IMR-90 (cell line): ENCODE measurements at regions not wholly inside any gene's neighbourhood (a gene's known extent, or its start where the extent isn't known, plus 50 kb on each side); places are given as distances from the start of the nearest gene placed in this dataset.

Source experiments
- ATAC-seq: fragments of 200-7000 bp; cut with Tn5 transposase; 2 replicates; pipeline ENCODE4 v1.9.1; 2020; ENCODE audit warnings: low read depth, mild to moderate bottlenecking, moderate library complexity
- BruUV-seq: library from RNA; stranded (reverse); fragments of 400-500 nt; replicated peaks from 2 replicates; lab custom pipeline; 2021; lab: Mats Ljungman, UMichigan
- CTCF ChIA-PET: fragments of 300-600 bp; formaldehyde crosslinking; extraction: SDS; loops from one replicate; lab custom pipeline; 2021; ENCODE audit warnings: antibody characterized with exemption; lab: Yijun Ruan, JAX
- POLR2A ChIA-PET: fragments of 300-600 bp; sonication (Branson Sonifier 250); formaldehyde crosslinking; loops from one replicate; lab custom pipeline; 2022; ENCODE audit warnings: antibody characterized with exemption; ENCODE audit not compliant: unreplicated experiment; lab: Charles Lee
- DNase-seq: peaks from one replicate; pipeline ENCODE4 v3.0.0; 2013
- H2AFZ ChIP-seq: replicated peaks from 2 replicates; pipeline ENCODE3; 2013; ENCODE audit warnings: low read length, mild to moderate bottlenecking; ENCODE audit not compliant: poor library complexity
- H2AK5ac ChIP-seq: 2 replicates; pipeline ENCODE4 v1.6.1; 2013; ENCODE audit warnings: low read depth, low read length, inconsistent platforms
- H2AK9ac ChIP-seq: replicated peaks from 2 replicates; pipeline ENCODE3; 2013; ENCODE audit warnings: mild to moderate bottlenecking, low read depth, low read length, moderate library complexity; ENCODE audit not compliant: poor library complexity
- H2BK120ac ChIP-seq: 2 replicates; pipeline ENCODE4 v1.6.1; 2013; ENCODE audit warnings: low read depth, low read length, inconsistent platforms
- H2BK15ac ChIP-seq: 3 replicates; pipeline ENCODE4 v1.6.1; 2013; ENCODE audit warnings: low read depth, low read length, inconsistent platforms
- H2BK20ac ChIP-seq: 2 replicates; pipeline ENCODE4 v1.6.1; 2013; ENCODE audit warnings: low read depth, mild to moderate bottlenecking, inconsistent platforms, low read length, moderate library complexity
- H2BK5ac ChIP-seq: 2 replicates; pipeline ENCODE4 v1.6.1; 2013; ENCODE audit warnings: mild to moderate bottlenecking, low read depth, low read length, inconsistent platforms; ENCODE audit not compliant: poor library complexity, severe bottlenecking
- H3K14ac ChIP-seq: replicated peaks from 2 replicates; pipeline ENCODE4 v1.6.1; 2013; ENCODE audit warnings: low read depth, low read length, inconsistent platforms
- H3K18ac ChIP-seq: 2 replicates; pipeline ENCODE4 v1.6.1; 2013; ENCODE audit warnings: low read depth, low read length, control low read depth
- H3K23ac ChIP-seq: 2 replicates; pipeline ENCODE4 v1.6.1; 2013; ENCODE audit warnings: low read depth, low read length, inconsistent platforms
- H3K27ac ChIP-seq: 2 replicates; pipeline ENCODE4 v1.5.1; 2013; ENCODE audit warnings: mild to moderate bottlenecking, control low read depth, low read length; ENCODE audit not compliant: insufficient read depth
- H3K27me3 ChIP-seq: 2 replicates; pipeline ENCODE4 v1.6.1; 2013; ENCODE audit warnings: low read length; ENCODE audit not compliant: control insufficient read depth, insufficient read depth
- H3K36me3 ChIP-seq: 2 replicates; pipeline ENCODE4 v1.6.1; 2013; ENCODE audit warnings: low read length, mixed read lengths; ENCODE audit not compliant: control insufficient read depth, insufficient read depth
- H3K4ac ChIP-seq: 2 replicates; pipeline ENCODE4 v1.6.1; 2013; ENCODE audit warnings: low read depth, low read length, inconsistent platforms
- H3K4me1 ChIP-seq: 2 replicates; pipeline ENCODE4 v1.6.1; 2013; ENCODE audit warnings: low read length, mixed read lengths; ENCODE audit not compliant: control insufficient read depth, insufficient read depth
- H3K4me2 ChIP-seq: 2 replicates; pipeline ENCODE4 v1.6.1; 2013; ENCODE audit warnings: low read depth, mild to moderate bottlenecking, control low read depth, low read length, moderate library complexity
- H3K4me3 ChIP-seq: 2 replicates; pipeline ENCODE4 v1.5.1; 2013; ENCODE audit warnings: low read depth, mild to moderate bottlenecking, control low read depth, low read length, moderate library complexity; ENCODE audit not compliant: insufficient read depth
- H3K56ac ChIP-seq: 2 replicates; pipeline ENCODE4 v1.6.1; 2013; ENCODE audit warnings: low read length, inconsistent platforms; ENCODE audit not compliant: insufficient read depth; ENCODE audit errors: extremely low read depth
- H3K79me1 ChIP-seq, 2 experiments: 2 replicates each; pipeline ENCODE4 v1.6.1; 2013; ENCODE audit warnings: low read length in 2 of 2, inconsistent platforms in 1 of 2, low read depth in 1 of 2
- H3K9ac ChIP-seq: 2 replicates; pipeline ENCODE4 v1.6.1; 2013; ENCODE audit warnings: low read depth, low read length, control low read depth
- H3K9me1 ChIP-seq: 2 replicates; pipeline ENCODE4 v1.6.1; 2013; ENCODE audit warnings: low read length, inconsistent platforms; ENCODE audit not compliant: insufficient read depth
- H3K9me3 ChIP-seq: 2 replicates; pipeline ENCODE4 v1.6.1; 2013; ENCODE audit warnings: low read length; ENCODE audit not compliant: control insufficient read depth, insufficient read depth
- H4K20me1 ChIP-seq: 2 replicates; pipeline ENCODE4 v1.6.1; 2013; ENCODE audit warnings: low read length, inconsistent platforms; ENCODE audit not compliant: insufficient read depth
- H4K5ac ChIP-seq: 2 replicates; pipeline ENCODE4 v1.6.1; 2013; ENCODE audit warnings: mild to moderate bottlenecking, low read depth, low read length, control low read depth
- H4K8ac ChIP-seq, 2 experiments: 2 replicates each; pipeline ENCODE4 v1.6.1; 2013; ENCODE audit warnings: low read depth in 2 of 2, low read length in 2 of 2, control low read depth in 1 of 2, inconsistent platforms in 1 of 2
- H4K91ac ChIP-seq: 2 replicates; pipeline ENCODE4 v1.6.1; 2013; ENCODE audit warnings: low read depth, low read length, inconsistent platforms; ENCODE audit not compliant: insufficient read depth
- BHLHE40 ChIP-seq: fragments of 150-350 bp; IDR thresholded peaks from 2 replicates; pipeline ENCODE4 v1.6.1; 2016; ENCODE audit warnings: mild to moderate bottlenecking, low read depth, low read length
- CEBPB ChIP-seq: IDR thresholded peaks from 2 replicates; pipeline ENCODE4 v1.6.1; 2012; ENCODE audit warnings: low read depth, low read length, improper control_type of control experiment
- CHD1 ChIP-seq: IDR thresholded peaks from 2 replicates; pipeline ENCODE4 v1.6.1; 2012; ENCODE audit warnings: low read depth, low read length, improper control_type of control experiment
- FOS ChIP-seq: fragments of 150-350 bp; IDR thresholded peaks from 2 replicates; pipeline ENCODE4 v1.6.1; 2016; ENCODE audit warnings: low read depth, low read length
- MAFK ChIP-seq: IDR thresholded peaks from 2 replicates; pipeline ENCODE4 v1.6.1; 2012; ENCODE audit warnings: low read depth, low read length, improper control_type of control experiment
- MAZ ChIP-seq: IDR thresholded peaks from 2 replicates; pipeline ENCODE4 v1.6.1; 2012; ENCODE audit warnings: low read depth, mild to moderate bottlenecking, low read length, improper control_type of control experiment, moderate library complexity, borderline replicate concordance
- MXI1 ChIP-seq: IDR thresholded peaks from 2 replicates; pipeline ENCODE4 v1.6.1; 2012; ENCODE audit warnings: low read depth, mild to moderate bottlenecking, low read length, moderate library complexity, borderline replicate concordance
- NFE2L2 ChIP-seq: fragments of 150-350 bp; IDR thresholded peaks from 2 replicates; pipeline ENCODE4 v1.6.1; 2016; ENCODE audit warnings: low read depth, mild to moderate bottlenecking, low read length
- POLR2A ChIP-seq: IDR thresholded peaks from 2 replicates; pipeline ENCODE4 v1.6.1; 2012; ENCODE audit warnings: mild to moderate bottlenecking, low read depth, low read length
- RAD21 ChIP-seq: IDR thresholded peaks from 2 replicates; pipeline ENCODE4 v1.6.1; 2012; ENCODE audit warnings: low read length, improper control_type of control experiment
- RCOR1 ChIP-seq: IDR thresholded peaks from 2 replicates; pipeline ENCODE4 v1.6.1; 2012; ENCODE audit warnings: mild to moderate bottlenecking, low read length, improper control_type of control experiment; ENCODE audit not compliant: insufficient replicate concordance
- RFX5 ChIP-seq: IDR thresholded peaks from 2 replicates; pipeline ENCODE4 v1.8.0; 2012; ENCODE audit warnings: low read depth, mild to moderate bottlenecking, low read length, moderate library complexity
- SMC3 ChIP-seq: fragments of 150-350 bp; IDR thresholded peaks from 2 replicates; pipeline ENCODE4 v1.6.1; 2016; ENCODE audit warnings: low read depth, mild to moderate bottlenecking, antibody characterized with exemption, low read length, moderate library complexity
- WGBS, 2 experiments: methylation state at CpG; one replicate each; pipeline versions ENCODE4 v1.1.5 to v1.1.7; 2013; ENCODE audit warnings: missing lambda C conversion rate in 2 of 2; ENCODE audit not compliant: insufficient read length in 1 of 2; ENCODE audit errors: extremely low coverage in 2 of 2; 5-methylcytosine and 5-hydroxymethylcytosine counted together
- dilution Hi-C: fragments of 300-500 bp; cut with HindIII; formaldehyde crosslinking; loops from one replicate; pipeline ENCODE4 v1.14.3; 2018; ENCODE audit warnings: low sequenced_read_pairs; ENCODE audit not compliant: unreplicated experiment
- in situ Hi-C: fragments of 300-500 bp; cut with MboI; formaldehyde crosslinking; loops from 3 replicates; pipeline ENCODE4 v1.14.3; 2019; ENCODE audit warnings: low sequenced_read_pairs, inconsistent platforms, mixed read lengths
- intact Hi-C: fragments of 100-400 bp; cut with micrococcal nuclease; formaldehyde crosslinking; loops from 2 replicates; pipeline ENCODE4 v1.10.0; 2022
- TF ChIP-seq, protein P1 (sequence below): conservative IDR thresholded peaks from 2 replicates; pipeline ENCODE4 v1.5.1; 2012; ENCODE audit warnings: mild to moderate bottlenecking, low read depth, low read length, improper control_type of control experiment
- TF ChIP-seq, protein P2 (sequence below): fragments of 150-350 bp; IDR thresholded peaks from 2 replicates; pipeline ENCODE4 v1.6.1; 2017; ENCODE audit warnings: mild to moderate bottlenecking, antibody characterized with exemption, low read length, low read depth
- TF ChIP-seq, protein P3 (sequence below): fragments of 150-350 bp; IDR thresholded peaks from 2 replicates; pipeline ENCODE4 v1.6.1; 2016; ENCODE audit warnings: low read depth, mild to moderate bottlenecking, low read length, moderate library complexity, borderline replicate concordance

DNA sequence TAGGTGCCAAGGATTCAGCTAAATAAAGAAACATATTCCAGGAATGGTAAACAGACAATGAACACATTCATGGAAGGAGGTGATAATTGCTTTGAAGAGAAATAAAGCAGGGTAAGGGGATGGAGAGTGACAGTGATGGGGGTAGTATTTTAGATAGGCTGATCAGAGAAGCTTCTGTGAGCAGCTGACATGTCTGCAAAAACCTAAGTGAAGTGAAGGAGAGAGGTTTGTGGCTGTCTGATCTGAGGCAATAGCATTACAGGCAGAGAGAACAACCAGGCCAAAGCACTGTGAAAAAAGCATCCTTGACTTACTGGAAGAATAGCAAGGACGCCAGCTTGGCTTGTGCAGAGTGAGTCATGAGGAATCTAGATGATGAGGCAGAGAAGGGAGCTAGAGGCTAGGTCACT is 271.9 kb upstream of the GATB start (continued):
- peak; percentile 28; the same call in 1 of the 2 replicates for TF ChIP-seq BHLHE40

DNA sequence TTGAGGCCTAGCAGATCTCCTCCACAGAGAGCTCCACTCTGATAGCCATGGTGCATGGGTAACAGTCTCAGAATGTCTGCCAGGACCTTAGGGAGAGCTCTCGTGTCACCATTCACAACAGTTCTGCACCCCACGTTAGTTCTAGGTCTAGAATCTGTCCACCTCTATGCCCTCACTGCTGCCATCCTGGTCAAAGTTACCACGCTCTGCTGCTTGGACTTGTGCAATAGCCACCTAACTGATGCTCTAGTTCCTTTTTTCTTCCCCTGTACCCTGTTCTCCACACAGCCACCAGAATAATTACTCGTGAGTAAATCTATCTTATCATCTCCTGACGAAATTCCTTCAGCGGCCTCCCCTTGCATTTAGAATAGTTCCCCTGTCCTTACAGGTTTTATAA is 268.8 kb upstream of the GATB start:
- Histone ChIP-seq H3K56ac (no peak overlapping the region), H3K4me3 (no peak overlapping the region), H3K27me3 (peaks cover 2% of the 10 kb centered on the region), H4K8ac (no peak overlapping the region), H3K4me2 (no peak overlapping the region), H3K23ac (no peak overlapping the region), H3K36me3 (no peaks in the 10 kb centered on the region), H4K91ac (no peak overlapping the region), H3K18ac (no peak overlapping the region), H4K5ac (no peak overlapping the region), H3K27ac (no peak overlapping the region), H2BK20ac (no peak overlapping the region), H2BK120ac (no peak overlapping the region), H2BK15ac (no peak overlapping the region), H3K9me1 (0 out of 2 replicates have a peak, but pooled peaks cover 3% of the 10 kb centered on the region), H2AK9ac (no peak overlapping the region), H3K4ac (no peak overlapping the region), H3K9ac (no peak overlapping the region), H3K9me3 (no peaks in the 10 kb centered on the region), H3K79me1 (no peaks in the 10 kb centered on the region), H2BK5ac (no peak overlapping the region), H3K14ac (no peak overlapping the region), H3K4me1 (peaks cover 5% of the 10 kb centered on the region; the same call in 1 of the 2 replicates), H2AFZ (no peak overlapping the region), H2AK5ac (no peak overlapping the region), H4K20me1 (no peaks in the 10 kb centered on the region)
- intact Hi-C loops, result loop anchor here (10.0 kb wide), 1 partner anchor 325 kb away; no protein-coding TSS in a partner anchor
- ChIA-PET POLR2A (no interaction called here), CTCF (no interaction called here)
- DNase-seq (no peak), ATAC-seq (no peak)
- dilution Hi-C loops, result no loop called here
- no TSS peak for BruUV-seq
- in situ Hi-C loops, result no loop called here
- 84% methylated on average over 4 of the region's 6 CpGs; no CpG with 5 or more reads in 1 of the 2 experiments for WGBS, 2 experiments
- TF ChIP-seq, protein P1, sequence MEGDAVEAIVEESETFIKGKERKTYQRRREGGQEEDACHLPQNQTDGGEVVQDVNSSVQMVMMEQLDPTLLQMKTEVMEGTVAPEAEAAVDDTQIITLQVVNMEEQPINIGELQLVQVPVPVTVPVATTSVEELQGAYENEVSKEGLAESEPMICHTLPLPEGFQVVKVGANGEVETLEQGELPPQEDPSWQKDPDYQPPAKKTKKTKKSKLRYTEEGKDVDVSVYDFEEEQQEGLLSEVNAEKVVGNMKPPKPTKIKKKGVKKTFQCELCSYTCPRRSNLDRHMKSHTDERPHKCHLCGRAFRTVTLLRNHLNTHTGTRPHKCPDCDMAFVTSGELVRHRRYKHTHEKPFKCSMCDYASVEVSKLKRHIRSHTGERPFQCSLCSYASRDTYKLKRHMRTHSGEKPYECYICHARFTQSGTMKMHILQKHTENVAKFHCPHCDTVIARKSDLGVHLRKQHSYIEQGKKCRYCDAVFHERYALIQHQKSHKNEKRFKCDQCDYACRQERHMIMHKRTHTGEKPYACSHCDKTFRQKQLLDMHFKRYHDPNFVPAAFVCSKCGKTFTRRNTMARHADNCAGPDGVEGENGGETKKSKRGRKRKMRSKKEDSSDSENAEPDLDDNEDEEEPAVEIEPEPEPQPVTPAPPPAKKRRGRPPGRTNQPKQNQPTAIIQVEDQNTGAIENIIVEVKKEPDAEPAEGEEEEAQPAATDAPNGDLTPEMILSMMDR, result no peak
- TF ChIP-seq MAFK, result no peak
- TF ChIP-seq, protein P2, sequence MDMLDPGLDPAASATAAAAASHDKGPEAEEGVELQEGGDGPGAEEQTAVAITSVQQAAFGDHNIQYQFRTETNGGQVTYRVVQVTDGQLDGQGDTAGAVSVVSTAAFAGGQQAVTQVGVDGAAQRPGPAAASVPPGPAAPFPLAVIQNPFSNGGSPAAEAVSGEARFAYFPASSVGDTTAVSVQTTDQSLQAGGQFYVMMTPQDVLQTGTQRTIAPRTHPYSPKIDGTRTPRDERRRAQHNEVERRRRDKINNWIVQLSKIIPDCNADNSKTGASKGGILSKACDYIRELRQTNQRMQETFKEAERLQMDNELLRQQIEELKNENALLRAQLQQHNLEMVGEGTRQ, result no peak
- no peak for TF ChIP-seq RFX5
- TF ChIP-seq, protein P3, sequence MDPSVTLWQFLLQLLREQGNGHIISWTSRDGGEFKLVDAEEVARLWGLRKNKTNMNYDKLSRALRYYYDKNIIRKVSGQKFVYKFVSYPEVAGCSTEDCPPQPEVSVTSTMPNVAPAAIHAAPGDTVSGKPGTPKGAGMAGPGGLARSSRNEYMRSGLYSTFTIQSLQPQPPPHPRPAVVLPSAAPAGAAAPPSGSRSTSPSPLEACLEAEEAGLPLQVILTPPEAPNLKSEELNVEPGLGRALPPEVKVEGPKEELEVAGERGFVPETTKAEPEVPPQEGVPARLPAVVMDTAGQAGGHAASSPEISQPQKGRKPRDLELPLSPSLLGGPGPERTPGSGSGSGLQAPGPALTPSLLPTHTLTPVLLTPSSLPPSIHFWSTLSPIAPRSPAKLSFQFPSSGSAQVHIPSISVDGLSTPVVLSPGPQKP, result no peak
- no peak for TF ChIP-seq CHD1
- no peak for TF ChIP-seq RAD21
- no peak for TF ChIP-seq CEBPB
- no peak for TF ChIP-seq MAZ
- no peak for TF ChIP-seq MXI1
- TF ChIP-seq SMC3, result no peak
- no peak for TF ChIP-seq RCOR1
- no peak for TF ChIP-seq POLR2A
- no peak for TF ChIP-seq NFE2L2
- TF ChIP-seq FOS, result no peak
